Activated CD4-positive, alpha-beta T cell treated with anti-CD3 and anti-CD28 coated beads, Interleukin-2, amount 10 ng/mL, durations not matched to agents 24 days and 14 days (primary cell): ENCODE measurements at regions not wholly inside any gene's neighbourhood (a gene's known extent, or its start where the extent isn't known, plus 50 kb on each side); places are given as distances from the start of the nearest gene placed in this dataset.
"Not testable (repeated sequence)": the region's sequence is repeated elsewhere in the genome, so short reads cannot be mapped to it uniquely, and the experiment has no call there.

Source experiments
- DNase-seq: peaks from one replicate; pipeline ENCODE4 v3.0.0; 2022
- H3K27ac Mint-ChIP-seq: one replicate; pipeline ENCODE4 v1.8.0; 2022; ENCODE audit warnings: mild to moderate bottlenecking, mixed read lengths
- H3K27me3 Mint-ChIP-seq: one replicate; pipeline ENCODE4 v1.8.0; 2022; ENCODE audit warnings: mixed read lengths
- H3K36me3 Mint-ChIP-seq: one replicate; pipeline ENCODE4 v1.8.0; 2022; ENCODE audit warnings: low read depth, mild to moderate bottlenecking, mixed read lengths
- H3K4me1 Mint-ChIP-seq: one replicate; pipeline ENCODE4 v1.8.0; 2021; ENCODE audit warnings: mixed read lengths
- H3K4me3 Mint-ChIP-seq: one replicate; pipeline ENCODE4 v1.8.0; 2022; ENCODE audit warnings: mild to moderate bottlenecking, moderate library complexity, mixed read lengths
- H3K9me3 Mint-ChIP-seq: one replicate; pipeline ENCODE4 v1.8.0; 2021; ENCODE audit warnings: mixed read lengths
- intact Hi-C: fragments of 100-400 bp; cut with micrococcal nuclease; formaldehyde crosslinking; loops from one replicate; pipeline ENCODE4 v1.15.1; 2023

DNA sequence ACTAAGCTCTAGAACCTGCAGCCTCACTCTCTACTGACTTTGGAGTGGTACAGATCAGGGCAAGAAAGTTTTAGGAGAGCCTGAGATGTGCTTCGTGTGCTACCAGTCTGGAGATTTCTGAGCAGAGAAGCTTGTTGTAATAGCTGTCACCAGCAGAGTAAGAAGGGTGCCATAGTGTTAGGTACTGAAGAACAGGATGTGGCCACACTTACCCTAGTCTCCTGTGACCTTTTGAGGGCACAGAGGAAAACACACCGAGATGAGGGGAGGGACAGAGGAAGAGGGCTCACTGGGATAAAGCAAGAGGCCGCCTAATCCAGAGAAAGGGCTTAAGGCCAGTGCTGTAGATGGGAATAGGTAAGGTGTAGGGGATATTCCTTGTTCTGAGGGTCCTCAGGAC is 146.2 kb upstream of the MTPN start:
- H3K27ac Mint-ChIP-seq, result no peak overlapping the region
- no peak for DNase-seq
- no peaks in the 10 kb centered on the region for H3K4me1 Mint-ChIP-seq
- H3K4me3 Mint-ChIP-seq, result no peak overlapping the region
- H3K36me3 Mint-ChIP-seq, result no peaks in the 10 kb centered on the region
- intact Hi-C loops, result no loop called here
- no peaks in the 10 kb centered on the region for H3K9me3 Mint-ChIP-seq
- H3K27me3 Mint-ChIP-seq, result no peaks in the 10 kb centered on the region

DNA sequence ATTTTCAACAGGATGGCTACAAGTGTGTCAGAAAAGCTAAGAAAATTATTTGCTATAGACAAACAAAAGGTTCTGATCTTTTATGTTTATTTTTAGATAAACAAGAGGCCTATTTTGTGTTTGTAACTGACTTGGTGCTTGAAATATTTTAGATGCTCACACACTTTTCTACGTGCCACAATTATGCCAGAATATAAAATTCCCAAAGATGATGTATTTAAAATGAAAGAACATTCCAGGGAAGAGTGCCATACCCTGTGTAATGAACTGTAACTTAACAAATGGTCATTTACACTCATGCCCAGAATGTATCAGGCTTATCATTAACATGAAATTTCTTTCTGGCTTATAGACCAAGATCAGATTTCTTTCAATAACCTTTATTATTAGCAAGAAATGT is 144.9 kb upstream of the MTPN start:
- Mint-ChIP-seq H3K27me3 (no peaks in the 10 kb centered on the region), H3K36me3 (no peaks in the 10 kb centered on the region), H3K27ac (no peak overlapping the region), H3K9me3 (no peaks in the 10 kb centered on the region), H3K4me1 (no peaks in the 10 kb centered on the region), H3K4me3 (no peak overlapping the region)
- intact Hi-C loops, result no loop called here
- no peak for DNase-seq

DNA sequence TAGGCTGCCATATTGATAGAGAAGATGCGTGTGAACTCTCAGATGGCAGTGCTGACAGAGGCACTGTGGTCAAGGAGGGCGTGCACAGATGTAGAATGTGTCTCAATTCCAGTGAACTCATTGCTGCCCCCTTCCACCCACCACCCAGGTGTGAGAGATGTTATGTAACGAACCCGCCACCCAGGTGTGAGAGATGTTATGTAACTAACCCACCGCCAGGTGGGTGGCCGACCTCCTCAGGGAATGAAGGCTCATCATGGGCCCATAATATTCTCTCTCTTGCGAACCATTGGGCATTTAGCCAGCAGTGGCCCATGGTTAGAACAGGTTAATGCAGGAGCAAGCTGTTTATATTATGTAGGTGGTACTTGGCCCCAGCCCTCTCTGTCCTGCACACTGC is 140.4 kb upstream of the MTPN start:
- Mint-ChIP-seq H3K4me1 (no peaks in the 10 kb centered on the region), H3K27ac (no peak overlapping the region), H3K9me3 (no peaks in the 10 kb centered on the region), H3K27me3 (no peaks in the 10 kb centered on the region), H3K4me3 (no peak overlapping the region), H3K36me3 (no peaks in the 10 kb centered on the region)
- intact Hi-C loops, result no loop called here
- DNase-seq, result no peak

DNA sequence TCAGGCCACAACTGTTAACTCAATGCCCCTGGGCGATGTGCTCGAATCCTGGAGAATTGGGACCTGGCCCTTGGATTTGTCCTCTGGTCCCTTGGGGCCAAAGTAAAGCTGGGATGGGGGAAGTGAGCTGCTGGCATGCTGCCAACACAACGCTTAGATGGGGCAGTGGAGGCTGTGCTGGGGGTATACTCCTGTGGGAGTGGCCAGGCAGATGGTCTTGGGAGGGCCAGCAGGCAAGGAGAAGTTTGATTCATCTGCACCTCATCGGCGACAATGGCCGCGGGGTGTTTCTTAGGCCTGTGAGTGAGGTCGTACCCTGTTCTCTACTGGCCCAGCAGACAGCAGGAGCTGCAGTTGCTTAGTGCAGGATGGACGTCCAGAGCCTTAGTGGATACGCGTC is 139.0 kb upstream of the MTPN start:
- no peaks in the 10 kb centered on the region for H3K36me3 Mint-ChIP-seq
- intact Hi-C loops, result no loop called here
- no peak overlapping the region for H3K27ac Mint-ChIP-seq
- H3K4me1 Mint-ChIP-seq, result no peaks in the 10 kb centered on the region
- DNase-seq, result no peak
- no peak overlapping the region for H3K4me3 Mint-ChIP-seq
- H3K9me3 Mint-ChIP-seq, result no peaks in the 10 kb centered on the region
- H3K27me3 Mint-ChIP-seq, result no peaks in the 10 kb centered on the region

DNA sequence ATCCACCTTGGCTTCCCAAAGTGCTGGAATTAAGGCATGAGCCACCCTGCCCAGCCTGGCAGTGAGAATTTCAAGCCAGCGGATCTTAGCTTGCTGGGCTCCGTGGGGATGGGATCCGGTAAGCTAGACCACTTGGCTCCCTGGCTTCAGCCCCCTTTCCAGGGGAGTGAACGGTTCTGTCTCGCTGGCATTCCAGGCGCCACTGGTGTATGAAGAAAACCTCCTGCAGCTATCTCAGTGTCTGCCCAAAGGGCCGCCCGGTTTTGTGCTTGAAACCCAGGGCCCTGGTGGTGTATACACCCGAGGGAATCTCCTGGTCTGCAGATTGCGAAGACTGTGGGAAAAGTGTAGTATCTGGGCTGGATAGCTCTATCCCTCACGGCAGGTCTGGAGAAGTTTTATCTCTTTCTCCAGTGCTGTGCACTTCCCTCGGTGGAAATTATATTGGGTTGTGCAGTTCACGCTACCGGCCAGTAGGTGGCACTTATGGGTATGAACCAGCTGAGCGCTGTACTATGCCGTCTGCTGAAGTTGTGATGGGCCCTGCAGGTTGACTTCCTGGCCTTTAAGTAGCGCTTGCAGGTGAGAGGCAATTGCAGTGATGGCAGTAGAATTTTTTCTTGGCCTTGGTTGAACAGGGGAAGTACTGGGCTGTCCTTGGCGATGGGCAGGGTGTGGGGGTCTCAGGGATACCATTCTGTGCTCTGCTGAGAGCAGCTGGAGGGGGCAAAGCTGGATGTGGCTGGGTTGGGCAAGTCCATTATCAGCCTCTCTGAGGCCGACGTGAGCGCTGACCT is 138.0 kb upstream of the MTPN start:
- no peaks in the 10 kb centered on the region for H3K27me3 Mint-ChIP-seq
- H3K36me3 Mint-ChIP-seq, result no peaks in the 10 kb centered on the region
- intact Hi-C loops, result no loop called here
- DNase-seq, result peak; percentile 84
- no peaks in the 10 kb centered on the region for H3K4me1 Mint-ChIP-seq
- no peak overlapping the region for H3K27ac Mint-ChIP-seq
- H3K4me3 Mint-ChIP-seq, result no peak overlapping the region
- no peaks in the 10 kb centered on the region for H3K9me3 Mint-ChIP-seq

DNA sequence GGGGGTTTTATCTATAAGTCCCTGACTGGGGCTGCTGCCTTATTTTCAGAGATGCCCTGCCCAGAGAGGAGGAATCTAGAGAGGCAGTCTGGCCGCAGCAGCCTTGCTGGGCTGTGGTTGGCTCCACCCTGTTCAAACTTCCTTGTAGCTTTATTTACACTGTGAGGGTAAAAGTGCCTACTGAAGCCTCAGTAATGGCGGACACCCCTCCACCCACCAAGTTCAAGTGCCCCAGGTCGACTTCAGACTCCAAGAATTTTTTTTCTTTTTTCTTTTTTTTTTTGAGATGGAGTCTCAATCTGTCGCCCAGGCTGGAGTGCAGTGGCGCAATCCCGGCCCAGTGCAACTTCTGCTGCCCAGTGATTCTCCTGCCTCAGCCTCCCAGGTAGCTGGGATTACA is 137.3 kb upstream of the MTPN start:
- H3K9me3 Mint-ChIP-seq, H3K4me3 Mint-ChIP-seq, DNase-seq, intact Hi-C loops, H3K4me1 Mint-ChIP-seq, H3K27me3 Mint-ChIP-seq, H3K36me3 Mint-ChIP-seq, H3K27ac Mint-ChIP-seq: not testable (repeated sequence)

DNA sequence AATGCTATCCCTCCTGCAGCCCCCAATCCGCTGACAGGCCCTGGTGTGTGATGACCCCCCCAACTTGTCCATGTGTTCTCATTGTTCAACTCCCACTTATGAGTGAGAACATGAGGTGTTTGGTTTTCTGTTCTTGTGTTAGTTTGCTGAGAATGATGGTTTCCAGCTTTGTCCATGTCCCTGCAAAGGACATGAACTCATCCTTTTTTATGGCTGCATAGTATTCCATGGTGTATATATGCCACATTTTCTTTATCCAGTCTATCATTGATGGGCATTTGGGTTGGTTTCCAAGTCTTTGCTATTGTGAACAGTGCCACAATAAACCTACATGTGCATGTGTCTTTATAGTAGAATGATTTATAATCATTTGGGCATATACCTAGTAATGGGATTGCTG is 131.9 kb upstream of the MTPN start:
- peaks cover 21% of the 10 kb centered on the region for H3K9me3 Mint-ChIP-seq
- H3K27ac Mint-ChIP-seq, intact Hi-C loops, H3K36me3 Mint-ChIP-seq, H3K4me3 Mint-ChIP-seq, DNase-seq, H3K27me3 Mint-ChIP-seq, H3K4me1 Mint-ChIP-seq: not testable (repeated sequence)

DNA sequence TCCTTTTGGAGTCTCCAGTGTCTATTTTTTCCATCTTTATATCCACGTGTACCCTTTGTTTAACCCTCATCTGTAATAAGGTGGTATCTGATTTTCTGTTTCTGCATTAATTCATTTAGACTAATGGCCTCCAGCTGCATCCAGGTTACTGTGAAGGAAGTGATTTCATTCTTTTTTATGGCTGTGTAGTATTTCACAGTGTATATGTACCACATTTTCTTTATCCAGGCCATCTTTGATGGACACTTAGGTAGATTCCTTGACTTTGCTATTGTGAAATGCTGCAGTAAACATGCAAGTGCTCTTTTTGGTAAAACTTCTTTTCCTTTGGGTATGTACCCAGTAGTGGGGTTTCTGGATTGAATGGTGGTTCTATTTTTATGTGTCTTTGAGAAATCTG is 128.0 kb upstream of the MTPN start:
- DNase-seq, result no peak
- no peak overlapping the region for H3K4me3 Mint-ChIP-seq
- intact Hi-C loops, result no loop called here
- peaks cover 21% of the 10 kb centered on the region for H3K9me3 Mint-ChIP-seq
- no peak overlapping the region for H3K27ac Mint-ChIP-seq
- H3K4me1 Mint-ChIP-seq, result no peaks in the 10 kb centered on the region
- H3K36me3 Mint-ChIP-seq, result no peaks in the 10 kb centered on the region
- H3K27me3 Mint-ChIP-seq, result no peaks in the 10 kb centered on the region

DNA sequence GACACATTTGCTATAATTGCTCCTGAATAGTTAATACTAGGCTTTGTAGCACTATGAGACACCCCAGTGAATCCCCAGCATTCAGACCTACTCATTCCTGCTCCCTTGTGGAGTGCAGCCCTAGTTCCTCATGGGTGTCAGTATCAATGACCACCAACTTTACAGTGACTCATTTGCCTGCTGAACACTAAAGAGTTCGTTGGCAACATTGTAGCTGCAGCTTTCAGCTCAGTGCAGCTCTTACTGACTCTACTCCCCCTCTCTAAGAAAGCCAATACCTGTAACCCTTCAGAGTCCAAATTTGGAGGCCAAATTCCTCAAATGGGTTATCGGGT is 127.1 kb upstream of the MTPN start:
- intact Hi-C loops, result no loop called here
- Mint-ChIP-seq H3K27me3 (no peaks in the 10 kb centered on the region), H3K4me1 (no peaks in the 10 kb centered on the region), H3K9me3 (peaks cover 16% of the 10 kb centered on the region), H3K4me3 (no peak overlapping the region), H3K27ac (no peak overlapping the region), H3K36me3 (no peaks in the 10 kb centered on the region)
- no peak for DNase-seq

DNA sequence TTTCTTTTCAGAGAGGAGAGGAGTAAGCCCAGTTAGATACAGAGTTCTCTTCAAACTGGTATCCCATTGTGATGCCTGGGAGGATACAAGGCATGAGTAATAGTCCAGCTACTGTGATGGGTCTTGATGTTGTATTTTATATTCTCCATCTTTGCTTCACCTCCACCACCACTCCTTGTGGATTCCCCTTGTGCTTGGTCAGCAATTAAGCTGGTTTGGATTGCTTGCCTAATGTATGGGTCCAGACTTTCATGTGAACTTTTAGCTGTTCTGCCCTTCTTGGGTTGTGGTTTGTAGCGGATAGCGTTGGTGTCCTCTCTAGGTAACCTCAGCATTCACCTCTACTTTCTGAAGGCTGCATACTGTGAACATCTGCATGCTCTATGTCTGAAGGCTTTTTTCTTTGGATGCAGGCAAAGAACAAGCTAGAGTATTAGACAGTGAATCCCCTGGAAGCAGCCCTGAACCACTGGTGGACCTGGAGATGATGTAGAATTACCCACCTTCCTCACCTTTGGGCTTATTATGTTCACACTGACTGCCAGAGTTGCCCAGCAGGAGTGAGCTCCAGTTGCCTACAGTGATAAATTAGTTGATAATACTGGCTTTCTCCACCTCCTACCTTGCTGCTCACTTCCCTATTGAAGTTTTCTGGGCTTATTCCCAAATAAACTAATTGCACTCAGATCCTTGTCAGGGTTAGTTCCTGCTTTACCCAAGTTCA is 126.5 kb upstream of the MTPN start:
- intact Hi-C loops, result no loop called here

DNA sequence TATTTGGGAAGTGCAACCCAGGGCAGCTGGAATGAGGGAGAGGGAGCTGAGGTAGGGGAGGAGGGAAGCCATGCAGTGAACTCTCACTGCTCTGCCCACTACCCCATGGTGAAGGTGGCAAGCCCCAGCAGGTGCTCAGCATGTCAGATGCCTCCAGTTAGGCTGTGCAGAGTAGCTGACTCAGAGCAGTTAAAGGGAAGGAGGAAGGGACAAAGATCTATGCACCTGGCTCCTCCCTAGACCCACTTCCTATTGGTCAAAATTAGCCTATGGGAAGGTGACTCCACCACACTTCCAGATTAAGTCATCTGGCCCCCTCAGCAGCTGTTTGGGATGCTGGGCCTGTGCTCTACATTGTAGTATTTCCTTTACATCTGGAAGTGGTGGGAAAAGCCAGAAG is 125.7 kb upstream of the MTPN start:
- H3K4me3 Mint-ChIP-seq, result no peak overlapping the region
- H3K27me3 Mint-ChIP-seq, result no peaks in the 10 kb centered on the region
- no peak for DNase-seq
- H3K4me1 Mint-ChIP-seq, result no peaks in the 10 kb centered on the region
- intact Hi-C loops, result no loop called here
- H3K9me3 Mint-ChIP-seq, result peaks cover 10% of the 10 kb centered on the region
- no peak overlapping the region for H3K27ac Mint-ChIP-seq
- no peaks in the 10 kb centered on the region for H3K36me3 Mint-ChIP-seq

More for the DNA sequence above, 126.5 kb upstream of the MTPN start:
- no peaks in the 10 kb centered on the region for H3K36me3 Mint-ChIP-seq
- no peaks in the 10 kb centered on the region for H3K4me1 Mint-ChIP-seq
- no peak for DNase-seq
- peaks cover 16% of the 10 kb centered on the region for H3K9me3 Mint-ChIP-seq
- no peak overlapping the region for H3K27ac Mint-ChIP-seq
- no peaks in the 10 kb centered on the region for H3K27me3 Mint-ChIP-seq
- no peak overlapping the region for H3K4me3 Mint-ChIP-seq

DNA sequence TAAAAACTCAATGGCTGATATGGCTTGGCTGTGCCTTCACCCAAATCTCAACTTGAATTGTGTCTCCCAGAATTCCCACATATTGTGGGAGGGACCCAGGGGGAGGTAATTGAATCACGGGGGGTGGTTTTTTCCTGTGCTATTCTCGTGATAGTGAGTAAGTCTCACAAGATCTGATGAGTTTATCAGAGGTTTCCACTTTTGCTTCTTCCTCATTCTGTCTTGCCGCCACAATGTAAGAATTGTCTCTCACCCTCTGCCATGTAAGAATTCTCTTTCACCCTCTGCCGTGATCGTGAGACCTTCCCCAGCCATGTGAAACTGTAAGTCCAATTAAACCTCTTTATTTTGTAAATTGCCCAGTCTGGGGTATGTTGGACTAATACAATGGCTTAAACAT is 115.6 kb upstream of the MTPN start:
- H3K27me3 Mint-ChIP-seq, H3K27ac Mint-ChIP-seq, H3K4me3 Mint-ChIP-seq, intact Hi-C loops, H3K36me3 Mint-ChIP-seq, DNase-seq, H3K9me3 Mint-ChIP-seq, H3K4me1 Mint-ChIP-seq: not testable (repeated sequence)

DNA sequence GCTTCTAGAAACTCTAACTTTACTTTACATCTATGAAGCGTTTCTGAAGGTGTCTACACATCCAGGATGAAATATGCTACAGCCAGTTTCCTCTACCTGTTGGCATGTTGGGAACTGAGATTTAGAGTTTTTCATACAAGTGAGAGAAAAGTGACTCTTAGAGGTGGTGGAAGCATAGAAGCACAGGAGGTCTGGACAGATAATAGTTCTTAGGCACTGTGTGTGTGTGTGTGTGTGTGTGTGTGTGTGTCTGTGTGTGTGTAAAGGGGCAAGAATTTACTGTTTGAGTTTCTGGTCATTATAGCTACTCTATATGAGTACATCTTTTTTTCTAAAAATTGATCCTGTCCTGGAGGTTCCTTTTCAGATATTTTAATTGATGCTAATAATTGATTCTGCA is 110.7 kb upstream of the MTPN start:
- intact Hi-C loops, result no loop called here
- peaks cover 5% of the 10 kb centered on the region for H3K9me3 Mint-ChIP-seq
- H3K36me3 Mint-ChIP-seq, result no peaks in the 10 kb centered on the region
- H3K4me3 Mint-ChIP-seq, result no peak overlapping the region
- no peaks in the 10 kb centered on the region for H3K27me3 Mint-ChIP-seq
- no peaks in the 10 kb centered on the region for H3K4me1 Mint-ChIP-seq
- no peak for DNase-seq
- H3K27ac Mint-ChIP-seq, result no peak overlapping the region

DNA sequence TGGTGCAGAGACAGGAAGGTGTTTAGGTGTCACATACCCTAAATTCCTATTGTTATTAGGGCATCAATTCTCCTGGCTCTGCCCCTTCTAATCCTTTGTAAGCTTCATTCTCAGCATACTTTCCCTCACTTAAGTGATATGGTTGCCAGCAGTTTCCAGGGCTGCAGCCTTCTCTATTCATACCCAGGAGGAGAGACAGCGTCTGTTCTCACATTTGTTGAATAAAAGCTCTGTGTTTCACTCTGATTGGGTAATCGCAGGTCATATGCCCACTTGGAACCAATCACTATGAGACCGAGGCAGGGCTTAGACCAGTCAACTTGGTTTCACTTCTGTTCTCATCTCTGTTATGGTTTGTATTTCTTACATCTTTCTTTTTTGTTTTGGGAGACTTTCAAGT is 109.6 kb upstream of the MTPN start:
- no peaks in the 10 kb centered on the region for H3K36me3 Mint-ChIP-seq
- H3K4me3 Mint-ChIP-seq, result no peak overlapping the region
- peaks cover 3% of the 10 kb centered on the region for H3K9me3 Mint-ChIP-seq
- H3K27ac Mint-ChIP-seq, result no peak overlapping the region
- intact Hi-C loops, result no loop called here
- no peaks in the 10 kb centered on the region for H3K4me1 Mint-ChIP-seq
- DNase-seq, result no peak
- no peaks in the 10 kb centered on the region for H3K27me3 Mint-ChIP-seq

DNA sequence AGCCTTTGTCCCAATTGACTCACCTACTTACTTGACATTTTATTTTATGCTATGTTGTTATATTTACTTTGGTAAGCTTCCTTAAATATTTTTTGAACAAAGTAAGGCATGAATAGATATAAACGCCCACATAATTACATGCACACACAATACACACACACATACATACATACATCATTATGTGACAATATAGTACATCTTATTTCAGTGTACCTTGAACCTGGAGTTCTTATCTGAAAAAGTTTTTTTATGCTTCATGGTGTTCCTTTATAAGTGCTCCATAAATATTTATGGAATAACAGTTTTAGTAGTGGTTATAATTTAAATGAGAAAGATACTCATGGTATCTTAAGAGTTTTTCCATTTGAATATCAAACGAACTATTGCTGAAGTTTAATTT is 102.8 kb upstream of the MTPN start:
- Mint-ChIP-seq H3K36me3 (no peaks in the 10 kb centered on the region), H3K4me3 (no peak overlapping the region), H3K27me3 (no peaks in the 10 kb centered on the region), H3K27ac (no peak overlapping the region), H3K9me3 (no peaks in the 10 kb centered on the region), H3K4me1 (no peaks in the 10 kb centered on the region)
- intact Hi-C loops, result no loop called here
- no peak for DNase-seq
